ENCODE measurements at regions not wholly inside any gene's neighbourhood (a gene's known extent, or its start where the extent isn't known, plus 50 kb on each side); places are given as distances from the start of the nearest gene placed in this dataset.

- TF ChIP-seq CTCF (IDR thresholded peaks at IDR 0.05; ENCODE audit: insufficient read depth, low read depth, low read length) (no peak), EZH2 (IDR thresholded peaks at IDR 0.05; ENCODE audit: insufficient read depth, low read length) (no peak)
Observed at GRCh38 chr2:117726747-117727146, 87.7 kb upstream of the DDX18 start.
